GM12874 (cell line): ENCODE measurements at regions not wholly inside any gene's neighbourhood (a gene's known extent, or its start where the extent isn't known, plus 50 kb on each side); places are given as distances from the start of the nearest gene placed in this dataset.

Experiments
- CTCF ChIP-seq: IDR thresholded peaks from 2 replicates; pipeline ENCODE4 v1.5.1; 2011; ENCODE audit warnings: low read depth, mild to moderate bottlenecking, control low read depth, low read length, moderate library complexity; ENCODE audit not compliant: insufficient read depth

GRCh38 chr16:85180827-85181738 is 68.8 kb upstream of the CIBAR2 start:
- TF ChIP-seq CTCF: no peak

GRCh38 chr16:85181739-85182129 is 69.5 kb upstream of the CIBAR2 start:
- no peak for TF ChIP-seq CTCF

- TF ChIP-seq CTCF: no peak
Observed at GRCh38 chr16:85182286-85182685, 70.0 kb upstream of the CIBAR2 start.

- TF ChIP-seq CTCF: no peak
Observed at GRCh38 chr16:85182774-85183173, 70.5 kb upstream of the CIBAR2 start.

- no peak for TF ChIP-seq CTCF
Observed at GRCh38 chr16:85183564-85183963, 71.3 kb upstream of the CIBAR2 start.

GRCh38 chr16:85184404-85184803 is 72.1 kb upstream of the CIBAR2 start:
- no peak for TF ChIP-seq CTCF

GRCh38 chr16:85185303-85186100 is 73.2 kb upstream of the CIBAR2 start:
- TF ChIP-seq CTCF: no peak
